ENCODE measurements at regions not wholly inside any gene's neighbourhood (a gene's known extent, or its start where the extent isn't known, plus 50 kb on each side); places are given as distances from the start of the nearest gene placed in this dataset.

GRCh38 chr15:95359966-95360365 is 970.5 kb upstream of the NR2F2 start:
- no peak overlapping the region for H3K4me3 ChIP-seq (ENCODE audit: low read length)
- no peaks in the 10 kb centered on the region for H4K20me1 ChIP-seq (ENCODE audit: insufficient read depth, low read length)
- no peak overlapping the region for H3K4me2 ChIP-seq (ENCODE audit: low read depth, low read length)
- TF ChIP-seq CTCF (IDR thresholded peaks at IDR 0.05; ENCODE audit: low read length) (no peak), EZH2 (optimal IDR thresholded peaks at IDR 0.05; ENCODE audit: low read depth, low read length) (no peak), EZH2phosphoT487 (IDR thresholded peaks at IDR 0.05; ENCODE audit: low read length) (no peak)
- no peaks in the 10 kb centered on the region for H3K9me2 ChIP-seq (replicated peaks; ENCODE audit: insufficient read depth, low read length)
- H3K9me3 ChIP-seq (replicated peaks; ENCODE audit: insufficient read depth, low read length): no peaks in the 10 kb centered on the region
- H3K4me1 ChIP-seq (ENCODE audit: low read length): no peaks in the 10 kb centered on the region
- H3K27me3 ChIP-seq (replicated peaks; ENCODE audit: insufficient read depth, low read length): no peaks in the 10 kb centered on the region
- no peak for DNase-seq
- no peaks in the 10 kb centered on the region for H3K79me2 ChIP-seq (ENCODE audit: low read length)
- no peaks in the 10 kb centered on the region for H3F3A ChIP-seq (ENCODE audit: insufficient read depth, low read length)
- no peaks in the 10 kb centered on the region for H3K36me3 ChIP-seq (replicated peaks; ENCODE audit: insufficient read depth, low read length)
- no peak overlapping the region for H3K9ac ChIP-seq (ENCODE audit: low read length)
- no peak overlapping the region for H2AFZ ChIP-seq (ENCODE audit: low read length)
- no peak overlapping the region for H3K27ac ChIP-seq (ENCODE audit: low read length)

GRCh38 chr15:95362306-95362705 is 968.2 kb upstream of the NR2F2 start:
- Histone ChIP-seq H4K20me1 (ENCODE audit: insufficient read depth, low read length) (no peaks in the 10 kb centered on the region), H3K27ac (ENCODE audit: low read length) (no peak overlapping the region), H3K9me2 (replicated peaks; ENCODE audit: insufficient read depth, low read length) (no peaks in the 10 kb centered on the region), H2AFZ (ENCODE audit: low read length) (no peak overlapping the region), H3K4me2 (ENCODE audit: low read depth, low read length) (no peak overlapping the region), H3K79me2 (ENCODE audit: low read length) (no peaks in the 10 kb centered on the region), H3K4me3 (ENCODE audit: low read length) (no peak overlapping the region), H3K9me3 (replicated peaks; ENCODE audit: insufficient read depth, low read length) (no peaks in the 10 kb centered on the region), H3K36me3 (replicated peaks; ENCODE audit: insufficient read depth, low read length) (no peaks in the 10 kb centered on the region), H3K27me3 (replicated peaks; ENCODE audit: insufficient read depth, low read length) (no peaks in the 10 kb centered on the region), H3K4me1 (ENCODE audit: low read length) (no peaks in the 10 kb centered on the region), H3F3A (ENCODE audit: insufficient read depth, low read length) (no peaks in the 10 kb centered on the region), H3K9ac (ENCODE audit: low read length) (no peak overlapping the region)
- TF ChIP-seq EZH2phosphoT487 (IDR thresholded peaks at IDR 0.05; ENCODE audit: low read length): no peak
- TF ChIP-seq CTCF (IDR thresholded peaks at IDR 0.05; ENCODE audit: low read length): no peak
- TF ChIP-seq EZH2 (optimal IDR thresholded peaks at IDR 0.05; ENCODE audit: low read depth, low read length): no peak
- DNase-seq: no peak

- no peaks in the 10 kb centered on the region for H3F3A ChIP-seq (ENCODE audit: insufficient read depth, low read length)
- H3K79me2 ChIP-seq (ENCODE audit: low read length): no peaks in the 10 kb centered on the region
- no peaks in the 10 kb centered on the region for H3K27me3 ChIP-seq (replicated peaks; ENCODE audit: insufficient read depth, low read length)
- DNase-seq: no peak
- H3K9ac ChIP-seq (ENCODE audit: low read length): no peak overlapping the region
- H3K4me2 ChIP-seq (ENCODE audit: low read depth, low read length): no peak overlapping the region
- no peak overlapping the region for H3K4me3 ChIP-seq (ENCODE audit: low read length)
- no peaks in the 10 kb centered on the region for H3K4me1 ChIP-seq (ENCODE audit: low read length)
- no peaks in the 10 kb centered on the region for H3K9me2 ChIP-seq (replicated peaks; ENCODE audit: insufficient read depth, low read length)
- H3K36me3 ChIP-seq (replicated peaks; ENCODE audit: insufficient read depth, low read length): no peaks in the 10 kb centered on the region
- H2AFZ ChIP-seq (ENCODE audit: low read length): no peak overlapping the region
- TF ChIP-seq CTCF (IDR thresholded peaks at IDR 0.05; ENCODE audit: low read length): no peak
- TF ChIP-seq EZH2 (optimal IDR thresholded peaks at IDR 0.05; ENCODE audit: low read depth, low read length): no peak
- no peak for TF ChIP-seq EZH2phosphoT487 (IDR thresholded peaks at IDR 0.05; ENCODE audit: low read length)
- H3K9me3 ChIP-seq (replicated peaks; ENCODE audit: insufficient read depth, low read length): no peaks in the 10 kb centered on the region
- H4K20me1 ChIP-seq (ENCODE audit: insufficient read depth, low read length): no peaks in the 10 kb centered on the region
- no peak overlapping the region for H3K27ac ChIP-seq (ENCODE audit: low read length)
These were observed 966.9 kb upstream of the NR2F2 start for GRCh38 chr15:95363646-95364045.

Data from MM.1S (cell line).